ENCODE measurements at regions not wholly inside any gene's neighbourhood (a gene's known extent, or its start where the extent isn't known, plus 50 kb on each side); places are given as distances from the start of the nearest gene placed in this dataset.
"Not testable (repeated sequence)": the region's sequence is repeated elsewhere in the genome, so short reads cannot be mapped to it uniquely, and the experiment has no call there.

- not testable (repeated sequence) for TF ChIP-seq CTCF, POLR2A (IDR thresholded peaks at IDR 0.05)
Observed at GRCh38 chr3:94377863-94378262, 315.0 kb downstream of the NSUN3 start.
